ENCODE measurements at regions not wholly inside any gene's neighbourhood (a gene's known extent, or its start where the extent isn't known, plus 50 kb on each side); places are given as distances from the start of the nearest gene placed in this dataset.
"Not testable (repeated sequence)": the region's sequence is repeated elsewhere in the genome, so short reads cannot be mapped to it uniquely, and the experiment has no call there.

DNA sequence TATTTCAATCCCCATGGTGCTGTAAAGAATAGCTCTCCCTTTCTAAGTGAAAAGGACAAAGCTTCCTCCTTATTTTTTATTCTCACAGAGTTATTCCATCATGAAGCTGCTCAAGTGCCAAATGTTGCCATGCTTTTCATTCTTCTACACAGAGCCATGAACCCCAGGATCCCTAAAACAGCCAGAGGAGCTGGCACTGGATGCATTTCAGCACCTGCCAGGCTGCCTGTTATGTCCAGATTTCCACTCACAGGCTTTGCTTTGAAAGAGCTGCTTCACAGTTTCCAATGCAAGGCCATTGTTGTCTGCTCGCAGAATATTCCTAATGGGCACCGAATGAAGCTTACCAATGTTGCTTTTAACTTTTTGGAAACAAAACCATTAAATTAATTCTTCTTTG is 256.2 kb upstream of the NPSR1 start:
- no peak for DNase-seq

DNA sequence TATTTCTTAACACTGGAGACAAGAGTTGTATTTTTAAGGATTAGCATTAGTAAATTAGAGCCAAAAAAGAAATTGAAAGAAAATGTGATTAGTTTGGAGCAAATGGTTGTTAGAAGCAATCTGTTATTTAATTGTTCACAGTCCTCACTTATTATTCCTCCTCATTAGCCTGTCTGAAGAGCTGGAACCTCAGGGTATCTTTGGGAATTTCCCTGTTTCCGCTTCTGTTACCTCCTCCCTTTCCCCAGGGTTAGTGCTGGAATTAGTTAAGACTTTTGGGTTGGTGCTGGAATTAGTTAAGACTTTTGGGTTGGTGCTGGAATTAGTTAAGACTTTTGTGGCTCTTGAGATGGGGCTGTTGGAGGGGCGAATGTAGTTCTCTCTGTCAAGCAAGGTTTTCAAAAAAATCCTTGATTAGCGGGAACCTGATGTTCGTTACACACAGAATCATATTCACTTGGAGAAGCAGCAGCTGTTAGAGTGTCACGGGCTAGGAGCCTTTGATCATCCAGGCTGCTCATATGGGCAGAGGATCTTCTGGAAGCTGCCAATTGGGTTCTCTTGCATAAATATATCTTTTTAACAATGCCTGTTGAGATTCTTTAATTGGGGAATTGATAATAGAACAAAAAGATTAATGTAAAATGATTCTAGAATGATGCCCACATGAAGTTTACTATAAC is 251.0 kb upstream of the NPSR1 start:
- DNase-seq, result no peak

- no peak for DNase-seq
Measured at GRCh38 chr7:34407586-34407985, 250.4 kb upstream of the NPSR1 start.

DNA sequence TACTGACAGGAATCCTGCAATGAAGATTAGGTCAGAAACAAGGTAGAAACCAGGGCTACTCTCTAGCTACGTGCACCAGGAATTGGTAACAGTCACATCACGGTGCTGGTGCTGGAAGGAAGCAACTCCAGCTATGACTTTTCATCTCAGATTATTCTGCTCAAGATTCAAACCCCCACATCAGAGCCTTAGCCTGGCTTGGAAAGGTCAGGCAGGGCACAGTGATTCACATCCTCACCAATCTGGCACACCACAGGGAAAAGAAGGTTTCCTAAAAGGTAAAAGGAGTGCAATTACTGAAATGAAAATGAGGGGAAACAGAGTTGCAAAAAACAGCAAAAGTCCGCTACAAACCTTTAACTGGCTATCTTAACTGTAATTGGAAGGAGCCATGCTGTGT is 240.2 kb upstream of the NPSR1 start:
- no peak for DNase-seq

DNA sequence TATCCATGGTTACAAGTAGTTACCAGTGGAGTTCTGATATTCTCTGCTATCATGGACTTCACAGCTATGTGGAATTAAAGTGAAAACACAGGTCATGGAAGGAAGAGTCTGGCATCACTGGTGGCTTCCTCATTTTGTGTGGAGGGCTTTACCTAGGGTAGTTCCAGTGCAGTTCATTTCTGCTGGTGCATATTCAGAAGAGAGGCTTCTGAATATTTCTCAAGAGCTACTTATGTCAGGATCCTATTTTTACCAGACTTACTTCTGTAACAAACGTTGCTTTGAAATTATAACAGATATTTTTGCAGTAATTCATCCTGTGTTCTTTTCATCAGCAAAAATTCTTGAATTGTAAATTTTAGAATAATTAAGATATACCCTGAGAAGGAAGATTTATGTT is 236.5 kb upstream of the NPSR1 start:
- no peak for DNase-seq

- DNase-seq, result no peak
Measured at GRCh38 chr7:34425194-34425593, 232.8 kb upstream of the NPSR1 start.

DNA sequence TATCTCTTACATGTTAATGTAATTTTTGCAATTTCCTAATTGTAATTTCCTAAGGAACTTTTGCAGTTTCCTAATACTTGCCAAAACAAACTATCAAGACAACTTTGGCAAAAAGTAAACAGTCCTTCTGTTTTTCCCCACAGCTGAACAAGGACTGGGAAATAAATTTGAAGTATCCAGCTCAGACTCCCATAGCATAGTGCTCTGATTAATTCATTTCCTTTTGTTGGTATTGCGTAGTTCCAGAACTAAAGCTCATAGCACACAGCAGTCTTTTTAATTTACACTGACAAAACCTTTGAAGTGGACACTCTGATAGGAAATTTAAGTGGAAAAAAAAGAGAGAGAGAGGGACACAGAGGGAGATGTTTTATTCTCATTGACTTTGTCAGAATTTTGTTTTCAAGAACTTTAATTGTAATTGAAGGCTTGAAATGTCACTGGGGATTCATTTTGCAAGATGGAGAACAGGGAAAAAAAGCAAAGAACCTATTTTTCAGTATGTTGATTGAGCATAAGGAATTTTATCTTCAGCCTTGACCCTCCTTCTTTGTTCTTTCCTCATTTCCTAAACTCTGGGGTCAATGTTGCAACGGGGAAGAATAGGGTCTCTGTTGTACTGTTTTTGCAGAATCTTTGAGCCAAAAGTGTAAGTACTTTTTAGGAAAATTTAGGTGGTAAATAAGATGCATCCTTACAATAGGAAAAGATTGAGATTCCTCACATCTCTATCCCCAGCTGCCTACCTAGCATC is 232.2 kb upstream of the NPSR1 start:
- no peak for DNase-seq

DNA sequence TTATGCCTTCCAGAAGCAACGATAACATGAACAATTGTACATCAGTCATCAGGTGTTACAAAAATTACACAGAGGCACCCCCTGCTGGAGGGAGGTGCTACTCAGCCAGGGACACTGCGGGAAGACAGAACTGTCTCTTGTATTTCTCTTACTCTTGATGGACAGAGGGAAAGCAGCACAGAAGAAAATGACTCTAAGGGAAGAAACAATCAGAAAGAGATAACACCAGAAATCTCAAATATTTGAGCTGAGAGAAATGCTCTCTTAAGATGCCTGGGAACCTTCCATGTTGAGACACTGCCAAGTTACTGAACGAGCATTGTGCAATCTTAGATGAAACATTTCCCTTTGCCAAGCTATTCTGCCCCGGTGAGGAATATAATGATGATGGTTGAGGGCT is 227.6 kb upstream of the NPSR1 start:
- no peak for DNase-seq

- DNase-seq, result no peak
Measured at GRCh38 chr7:34438436-34438835, 219.6 kb upstream of the NPSR1 start.

- DNase-seq, result no peak
Measured at GRCh38 chr7:34445653-34446052, 212.4 kb upstream of the NPSR1 start.

DNA sequence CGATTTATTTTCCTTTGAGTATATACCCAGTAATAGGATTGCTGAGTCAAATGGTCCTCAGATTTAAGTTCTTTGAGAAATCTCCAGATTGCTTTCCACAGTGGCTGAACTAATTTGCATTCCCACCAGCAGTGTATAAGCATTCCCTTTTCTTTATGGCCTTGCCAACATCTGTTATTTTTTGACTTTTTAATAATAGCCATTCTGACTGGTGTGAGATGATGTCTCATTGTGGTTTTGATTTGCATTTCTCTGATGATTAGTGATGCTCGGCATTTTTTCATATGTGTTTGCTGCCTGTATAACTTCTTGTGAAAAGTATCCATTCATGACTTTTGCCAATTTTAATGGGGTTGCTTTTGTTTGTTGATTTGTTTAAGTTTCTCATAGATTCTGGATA is 209.5 kb upstream of the NPSR1 start:
- DNase-seq, result not testable (repeated sequence)

- no peak for DNase-seq
Measured at GRCh38 chr7:34449765-34450164, 208.3 kb upstream of the NPSR1 start.

DNA sequence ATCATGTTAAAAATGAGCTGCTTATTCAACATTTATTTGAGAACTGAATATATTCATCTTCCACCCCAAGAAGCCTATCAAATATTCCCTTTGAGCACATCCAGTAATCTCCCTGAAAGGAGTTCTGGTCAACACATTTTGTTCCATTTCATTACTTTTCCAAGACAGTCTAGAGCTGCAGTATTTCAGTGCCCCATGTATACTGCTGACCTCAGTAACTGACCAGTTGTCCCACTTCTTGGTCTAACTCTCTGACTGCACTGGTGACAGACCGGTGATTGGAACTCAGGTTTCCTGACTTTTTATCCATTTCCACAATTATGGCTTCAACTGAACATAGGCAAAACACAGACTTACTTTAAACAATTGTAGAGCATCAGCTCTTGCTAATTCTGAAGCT is 206.8 kb upstream of the NPSR1 start:
- DNase-seq, result no peak

- DNase-seq, result no peak
Measured at GRCh38 chr7:34451923-34452322, 206.1 kb upstream of the NPSR1 start.

- DNase-seq, result no peak
Measured at GRCh38 chr7:34452363-34452762, 205.7 kb upstream of the NPSR1 start.

DNA sequence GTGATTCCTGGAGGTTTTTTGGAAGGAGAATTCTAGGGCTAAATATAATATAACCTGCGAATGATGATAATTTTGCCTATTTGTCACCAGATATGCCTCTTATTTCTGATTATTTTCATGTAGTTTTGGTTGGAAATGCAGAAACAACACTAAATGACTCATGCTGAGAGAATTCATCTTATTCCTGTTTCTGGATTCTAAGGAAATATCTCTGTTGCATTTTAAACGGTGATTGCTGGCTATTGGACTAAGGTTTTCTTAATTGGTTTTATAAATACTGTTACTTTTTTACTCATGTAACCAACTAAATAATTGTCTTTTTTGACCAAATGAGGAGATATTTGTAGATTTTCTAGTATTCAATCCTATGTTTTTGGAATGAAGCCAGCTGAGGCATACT is 204.9 kb upstream of the NPSR1 start:
- DNase-seq, result no peak

DNA sequence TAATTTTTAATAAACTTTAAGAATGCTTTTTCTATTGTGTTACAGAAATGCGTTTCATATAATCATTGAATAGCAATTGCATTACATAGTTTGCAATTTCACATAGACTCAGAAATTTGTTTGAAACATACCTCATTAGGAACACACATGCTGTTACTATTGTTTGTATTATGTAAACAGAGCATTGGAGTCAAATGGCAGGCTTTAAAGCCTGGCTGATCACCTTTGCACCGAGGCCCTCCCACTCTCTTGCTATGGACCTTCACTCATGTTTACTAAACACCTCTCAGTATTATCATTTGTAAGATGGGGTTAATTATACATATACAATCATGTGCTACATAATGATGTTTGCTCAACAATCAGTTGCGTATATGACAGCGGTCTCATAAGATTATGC is 203.6 kb upstream of the NPSR1 start:
- no peak for DNase-seq

GRCh38 chr7:34457329-34457728 is 200.7 kb upstream of the NPSR1 start:
- no peak for DNase-seq

DNA sequence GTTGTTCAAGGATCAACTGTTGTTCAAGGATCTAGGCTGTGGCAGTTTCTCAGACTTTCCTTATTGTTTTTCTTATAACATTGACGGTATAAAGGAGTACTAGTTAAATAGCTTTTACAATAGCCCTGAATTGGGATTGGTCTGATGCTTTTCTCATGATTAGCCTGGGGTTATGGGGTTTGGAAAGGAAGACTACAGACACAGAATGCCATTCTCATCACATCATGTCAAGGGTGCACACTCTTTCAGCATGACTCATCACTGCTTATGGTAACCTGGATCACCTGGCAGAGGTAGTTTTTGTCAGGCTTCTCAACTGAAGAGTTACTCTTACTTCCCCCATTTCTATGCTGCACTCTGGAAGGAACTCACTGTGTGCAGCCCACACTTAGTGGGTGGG is 194.2 kb upstream of the NPSR1 start:
- no peak for DNase-seq

DNA sequence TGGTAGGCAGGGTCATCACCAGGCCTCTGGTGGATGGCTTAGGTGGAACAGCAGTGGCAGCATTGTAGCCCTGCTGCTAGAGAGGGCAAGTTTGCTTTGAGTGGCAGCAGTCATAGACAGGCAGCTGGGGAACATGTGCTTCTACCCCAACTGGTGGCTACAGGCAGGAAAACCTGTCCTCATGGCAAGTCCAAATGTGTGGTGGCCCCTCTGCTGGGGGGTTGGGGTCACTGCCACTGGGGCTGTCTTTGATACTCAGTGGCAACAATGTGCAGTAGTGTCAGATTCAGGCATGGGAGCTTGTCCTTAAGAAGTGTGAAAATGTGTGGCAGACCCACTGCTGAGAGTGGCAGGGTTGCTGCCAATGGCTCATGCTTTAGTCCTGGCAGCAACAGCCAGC is 186.2 kb upstream of the NPSR1 start:
- no peak for DNase-seq

- DNase-seq, result no peak
Measured at GRCh38 chr7:34486371-34486770, 171.6 kb upstream of the NPSR1 start.

- DNase-seq, result no peak
Measured at GRCh38 chr7:34487391-34488115, 170.5 kb upstream of the NPSR1 start.

DNA sequence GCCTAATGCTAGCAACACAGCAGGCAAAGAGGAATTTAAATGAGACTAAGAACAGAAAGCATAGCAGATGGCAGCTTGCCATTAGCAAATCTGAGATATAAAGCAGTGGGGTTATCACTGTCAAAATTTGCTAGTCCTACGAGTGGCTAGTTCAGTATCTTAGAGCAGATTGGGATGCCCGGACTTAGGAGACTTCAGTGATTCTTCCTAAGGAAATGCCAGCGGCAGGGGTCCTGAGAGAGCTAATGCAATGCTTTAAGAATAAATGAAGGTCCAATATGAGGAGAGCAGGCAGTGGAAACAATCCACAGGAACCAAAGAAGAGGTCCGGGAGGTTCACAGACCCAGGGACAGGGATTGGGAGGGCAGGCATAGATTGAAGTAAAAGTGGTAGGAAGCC is 169.3 kb upstream of the NPSR1 start:
- no peak for DNase-seq

DNA sequence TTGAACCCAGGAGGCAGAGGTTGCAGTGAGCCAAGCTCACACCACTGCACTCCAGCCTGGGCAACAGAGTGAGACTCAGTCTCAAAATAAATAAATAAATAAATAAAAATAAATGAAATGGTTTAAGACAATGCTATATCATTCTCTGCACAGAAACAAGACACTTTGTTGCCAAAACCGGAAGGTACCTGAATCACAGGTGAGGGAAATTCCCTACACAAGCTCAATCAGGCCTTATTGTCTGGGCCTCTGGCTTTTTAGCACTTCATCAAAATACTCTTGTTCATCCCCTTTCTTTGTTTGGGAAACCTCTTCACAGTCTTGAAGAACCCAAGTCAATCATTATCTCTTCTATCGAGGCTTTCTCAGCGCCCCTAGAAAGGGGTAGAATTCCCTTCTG is 166.1 kb upstream of the NPSR1 start:
- no peak for DNase-seq
